ENCODE measurements at regions not wholly inside any gene's neighbourhood (a gene's known extent, or its start where the extent isn't known, plus 50 kb on each side); places are given as distances from the start of the nearest gene placed in this dataset.
"Not testable (repeated sequence)": the region's sequence is repeated elsewhere in the genome, so short reads cannot be mapped to it uniquely, and the experiment has no call there.

DNA sequence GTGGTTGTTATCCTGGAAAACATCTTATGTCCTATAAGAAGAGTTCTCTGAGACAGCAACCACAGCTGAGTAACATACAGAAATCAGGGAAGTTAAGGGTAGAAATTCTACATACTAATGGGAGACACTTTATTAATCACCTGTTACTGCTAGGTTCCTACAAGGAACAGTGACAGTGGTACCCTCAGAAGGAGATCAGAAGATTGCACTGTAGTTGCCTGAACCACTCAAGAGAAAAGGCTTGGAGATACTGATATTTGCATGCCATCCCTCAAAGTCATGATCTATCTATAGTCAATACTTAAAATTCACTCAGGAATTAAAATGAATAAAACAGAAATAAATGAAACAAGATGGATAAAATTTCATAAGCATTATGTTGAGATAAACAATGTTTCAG is 136.0 kb downstream of the LMLN start:
- DNase-seq, result no peak

DNA sequence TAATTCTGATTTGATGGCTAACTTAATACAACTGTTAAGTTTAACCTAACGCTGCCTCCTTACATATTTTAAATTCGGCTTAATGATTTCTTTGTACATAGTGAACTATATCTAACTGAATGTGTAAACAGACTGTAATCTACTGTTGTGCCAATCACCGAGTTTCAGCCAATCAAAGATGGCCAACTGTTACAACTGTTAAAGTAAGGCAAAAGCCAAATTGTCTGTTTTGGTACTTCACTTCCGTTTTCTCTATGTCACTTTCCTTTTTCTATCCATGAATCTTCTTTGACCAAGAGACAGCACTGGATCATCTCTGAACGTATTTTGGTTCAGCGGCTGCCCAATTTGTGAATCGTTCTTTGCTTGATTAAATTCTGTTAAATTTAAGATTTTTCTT is 137.0 kb downstream of the LMLN start:
- DNase-seq, result no peak

DNA sequence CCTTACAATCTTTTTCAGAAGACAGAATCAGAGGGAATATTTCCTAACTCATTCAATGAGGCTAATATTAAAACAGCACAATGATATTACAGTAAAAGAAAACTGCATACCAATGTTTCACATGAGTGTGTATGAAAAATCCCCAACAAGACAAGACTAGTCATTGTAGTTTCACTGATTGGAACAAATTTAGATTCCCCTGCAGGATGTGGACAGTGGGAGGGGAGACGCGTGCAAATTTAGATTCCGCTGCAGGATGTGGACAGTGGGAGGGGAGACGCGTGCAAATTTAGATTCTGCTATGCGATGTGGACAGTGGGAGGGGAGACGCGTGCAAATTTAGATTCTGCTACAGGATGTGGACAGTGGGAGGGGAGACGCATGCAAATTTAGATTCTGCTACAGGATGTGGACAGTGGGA is 138.7 kb downstream of the LMLN start:
- not testable (repeated sequence) for DNase-seq

DNA sequence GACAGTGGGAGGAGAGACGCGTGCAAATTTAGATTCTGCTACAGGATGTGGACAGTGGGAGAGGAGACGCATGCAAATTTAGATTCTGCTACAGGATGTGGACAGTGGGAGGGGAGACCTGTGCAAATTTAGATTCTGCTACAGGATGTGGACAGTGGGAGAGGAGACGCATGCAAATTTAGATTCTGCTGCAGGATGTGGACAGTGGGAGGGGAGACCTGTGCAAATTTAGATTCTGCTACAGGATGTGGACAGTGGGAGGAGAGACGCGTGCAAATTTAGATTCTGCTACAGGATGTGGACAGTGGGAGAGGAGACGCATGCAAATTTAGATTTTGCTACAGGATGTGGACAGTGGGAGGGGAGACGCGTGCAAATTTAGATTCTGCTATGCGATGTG is 143.1 kb downstream of the LMLN start:
- DNase-seq, result not testable (repeated sequence)

DNA sequence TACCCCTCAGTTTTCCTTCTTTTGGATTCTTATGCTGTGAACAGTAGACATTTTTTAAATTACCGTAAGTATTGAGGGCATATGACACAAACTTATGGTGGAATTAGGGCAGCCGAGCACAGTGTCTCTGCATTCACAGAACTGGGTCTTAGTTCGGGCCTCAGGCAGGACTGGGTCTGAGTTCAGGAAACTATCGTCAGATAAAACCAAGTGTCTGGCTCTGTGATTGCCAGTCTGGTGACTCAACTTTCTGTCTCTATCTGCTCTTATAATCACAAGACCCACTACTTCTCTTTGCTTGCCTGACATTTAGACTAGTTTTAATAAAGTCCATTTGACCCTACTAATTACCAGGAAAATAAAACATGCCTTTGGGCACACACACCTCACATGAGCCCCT is 146.2 kb downstream of the LMLN start:
- no peak for DNase-seq

DNA sequence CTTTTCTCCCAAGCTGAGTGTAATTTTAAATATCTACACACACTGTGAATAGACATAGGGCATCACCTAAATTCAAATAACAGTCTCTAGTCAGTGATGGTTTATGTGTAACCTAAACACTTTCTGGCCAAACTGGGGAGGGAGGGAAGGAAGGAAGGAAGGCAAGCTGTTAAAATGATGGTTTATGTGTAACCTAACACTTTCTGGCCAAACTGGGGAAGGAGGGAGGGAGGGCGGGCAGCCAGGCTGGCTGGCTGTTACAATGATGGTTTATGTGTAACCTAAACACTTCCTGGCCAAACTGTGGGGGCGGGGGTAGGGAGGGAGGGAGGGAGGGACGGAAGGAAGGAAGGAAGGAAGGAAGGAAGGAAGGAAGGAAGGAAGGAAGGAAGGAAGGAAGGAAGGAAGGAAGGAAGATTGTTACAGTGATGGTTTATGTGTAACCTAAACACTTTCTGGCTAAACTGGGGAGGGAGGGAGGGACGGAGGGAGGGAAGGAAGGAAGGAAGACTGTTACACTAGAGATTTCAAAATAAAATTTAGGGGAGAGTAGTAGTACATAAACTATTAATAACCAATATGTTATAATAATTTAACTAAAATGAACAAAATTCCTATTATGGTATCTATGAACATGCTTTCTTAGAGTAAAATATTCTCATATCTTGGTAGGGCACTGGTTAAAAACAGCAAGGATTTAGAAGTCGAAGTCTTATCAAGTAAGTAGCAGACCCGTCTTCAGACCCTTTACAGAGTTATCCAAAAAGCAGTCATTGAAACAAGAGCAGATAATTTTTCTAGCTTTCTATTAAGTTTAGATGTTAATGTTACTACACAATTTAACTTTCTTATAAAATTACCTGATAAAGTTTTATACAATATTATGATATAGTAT is 148.1 kb downstream of the LMLN start:
- no peak for DNase-seq

DNA sequence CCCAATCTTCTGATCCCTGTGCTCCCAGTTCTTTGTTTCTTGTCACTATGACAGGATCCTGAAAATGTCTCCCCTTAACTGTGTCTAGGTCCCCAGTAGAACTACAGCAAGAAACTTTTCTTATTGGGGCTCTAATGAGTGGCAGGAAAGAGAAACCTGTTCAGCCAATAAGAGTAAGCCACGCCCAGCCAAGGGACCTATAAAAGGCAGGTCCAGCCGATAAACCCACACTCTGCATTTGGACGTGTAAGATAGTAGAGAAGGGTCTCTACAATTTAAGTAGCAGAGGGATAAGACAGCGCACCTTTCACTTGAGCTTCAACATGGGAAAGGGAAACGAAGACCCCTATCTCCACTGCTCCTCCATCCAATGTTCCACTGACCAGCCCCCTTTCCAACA is 149.9 kb downstream of the LMLN start:
- DNase-seq, result no peak

DNA sequence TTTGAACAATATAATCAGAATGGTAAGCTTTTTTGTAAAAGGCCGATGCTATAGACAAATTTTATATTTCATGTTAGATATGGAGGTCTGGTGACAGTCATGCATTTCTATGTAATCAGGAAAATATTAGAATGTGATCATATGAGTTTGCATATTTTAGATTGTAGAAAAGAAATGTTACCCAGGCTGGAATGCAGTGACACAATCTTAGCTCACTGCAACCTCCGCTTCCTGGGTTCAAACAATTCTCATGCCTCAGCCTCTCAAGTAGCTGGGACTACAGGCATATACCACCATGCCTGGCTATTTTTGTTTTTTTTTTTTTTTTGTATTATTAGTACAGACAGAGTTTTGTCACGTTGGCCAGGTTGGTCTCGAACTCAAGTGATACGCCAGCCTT is 152.0 kb downstream of the LMLN start:
- no peak for DNase-seq

DNA sequence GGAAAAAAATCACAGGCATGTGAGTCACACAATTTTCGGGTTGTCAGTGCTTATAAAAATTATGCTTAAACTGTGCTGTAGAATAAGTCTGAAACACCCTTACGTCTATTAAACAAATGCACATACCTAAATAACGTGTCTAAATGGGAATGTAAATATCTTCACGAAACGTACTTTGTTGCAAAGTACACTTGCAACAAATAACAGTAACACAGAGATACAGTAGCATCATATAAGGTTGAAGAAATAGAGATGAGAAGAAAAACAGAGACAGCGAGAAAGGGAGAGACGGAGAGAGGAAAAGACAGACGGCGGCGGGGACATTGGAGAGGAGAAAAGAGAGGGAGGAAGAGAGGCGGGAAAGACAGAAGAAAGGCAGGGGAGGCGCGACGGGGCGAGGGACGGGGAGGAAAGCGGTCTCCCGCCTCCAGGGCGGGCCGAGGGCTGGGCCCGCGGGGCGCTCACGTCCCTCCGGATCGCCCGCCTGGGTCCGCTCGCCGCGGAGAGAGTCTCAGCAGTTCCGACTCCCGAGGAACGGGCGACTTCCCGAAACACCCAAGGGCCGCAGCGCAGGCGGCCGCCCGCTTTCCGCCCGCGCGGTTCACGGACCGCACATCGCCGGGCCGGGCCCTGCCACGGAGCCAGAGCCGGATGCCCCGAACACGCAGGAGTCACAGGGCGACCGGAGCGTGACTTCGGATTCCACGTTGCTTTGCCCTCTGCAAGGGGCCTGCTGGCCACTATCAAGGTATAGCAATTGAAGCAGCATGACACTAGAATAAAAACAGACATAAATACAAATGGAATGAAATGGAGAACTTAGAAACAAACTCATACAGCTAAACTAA is 153.4 kb downstream of the LMLN start:
- no peak for DNase-seq

DNA sequence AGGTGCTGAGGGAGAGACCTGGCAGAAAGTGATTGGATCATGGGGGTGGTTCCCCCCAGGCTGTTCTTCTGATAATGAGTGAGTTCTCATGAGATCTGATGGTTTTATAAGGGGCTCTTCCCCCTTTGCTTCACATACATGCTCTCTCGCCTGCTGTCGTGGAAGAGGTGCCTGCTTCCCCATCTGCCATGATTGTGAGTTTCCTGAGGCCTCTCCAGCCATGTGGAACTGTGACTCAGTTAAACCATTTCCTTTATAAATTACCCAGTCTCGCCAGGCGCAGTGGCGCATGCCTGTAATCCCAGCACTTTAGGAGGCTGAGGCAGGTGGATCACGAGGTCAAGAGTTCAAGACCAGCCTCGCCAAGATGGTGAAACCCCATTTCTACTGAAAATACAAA is 154.5 kb downstream of the LMLN start:
- not testable (repeated sequence) for DNase-seq

DNA sequence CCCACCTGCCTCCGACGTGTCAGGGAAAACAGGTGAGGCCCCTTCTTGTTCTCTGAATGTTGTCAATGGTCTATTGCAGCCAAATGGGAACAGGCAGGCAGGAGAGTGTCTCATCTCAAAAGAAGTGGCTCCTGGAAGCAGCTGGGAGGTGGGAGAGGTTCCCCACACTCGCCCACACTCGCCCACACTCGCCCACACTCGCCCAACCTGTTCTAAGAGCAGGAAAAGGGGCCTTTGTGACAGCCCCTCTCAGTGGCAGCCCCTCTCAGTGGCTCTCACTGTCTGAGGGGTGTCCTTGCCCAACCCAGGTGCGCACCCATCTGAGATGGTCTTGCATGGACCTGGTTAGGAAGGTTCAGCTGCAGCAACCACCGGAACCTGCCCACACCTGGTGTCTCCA is 162.2 kb downstream of the LMLN start:
- DNase-seq, result not testable (repeated sequence)

DNA sequence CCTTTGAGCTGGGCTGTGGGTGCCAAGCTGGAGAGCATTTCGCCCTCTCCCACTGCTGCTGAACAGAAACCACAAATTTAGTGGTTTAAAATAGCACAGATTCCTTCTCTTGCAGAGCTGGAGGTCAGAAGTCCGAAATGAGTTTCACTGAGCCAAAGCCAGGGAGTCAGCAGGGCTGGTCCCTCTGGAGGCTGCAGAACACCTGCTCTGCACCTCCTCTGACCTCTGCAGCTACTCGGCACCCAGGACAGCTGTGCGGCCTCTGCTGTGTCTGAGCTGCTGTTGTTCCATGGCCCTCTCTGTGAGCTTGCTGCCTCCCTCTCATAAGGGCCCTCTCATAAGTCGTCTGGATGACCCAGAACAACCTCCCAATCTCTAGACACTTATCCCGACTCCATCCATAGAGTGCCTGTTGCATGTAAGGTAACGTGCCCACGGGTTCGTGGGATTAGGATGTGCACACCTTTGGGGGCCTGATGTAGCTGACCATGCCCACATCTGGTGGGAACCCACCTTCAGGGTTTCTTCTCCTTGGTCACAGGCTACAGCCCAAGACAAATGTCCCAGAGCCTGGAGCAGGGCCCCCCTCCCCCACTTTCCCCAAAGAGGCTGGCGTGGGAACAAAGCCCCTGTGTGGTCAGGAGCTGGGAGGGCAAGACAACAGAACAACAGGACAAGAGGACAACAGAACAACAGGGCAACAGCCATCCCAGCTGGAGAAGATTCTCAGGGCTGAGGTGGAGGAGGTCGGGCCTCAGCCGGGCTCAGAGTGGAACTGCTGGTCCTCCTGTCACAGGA is 177.2 kb downstream of the LMLN start:
- DNase-seq, result not testable (repeated sequence)

DNA sequence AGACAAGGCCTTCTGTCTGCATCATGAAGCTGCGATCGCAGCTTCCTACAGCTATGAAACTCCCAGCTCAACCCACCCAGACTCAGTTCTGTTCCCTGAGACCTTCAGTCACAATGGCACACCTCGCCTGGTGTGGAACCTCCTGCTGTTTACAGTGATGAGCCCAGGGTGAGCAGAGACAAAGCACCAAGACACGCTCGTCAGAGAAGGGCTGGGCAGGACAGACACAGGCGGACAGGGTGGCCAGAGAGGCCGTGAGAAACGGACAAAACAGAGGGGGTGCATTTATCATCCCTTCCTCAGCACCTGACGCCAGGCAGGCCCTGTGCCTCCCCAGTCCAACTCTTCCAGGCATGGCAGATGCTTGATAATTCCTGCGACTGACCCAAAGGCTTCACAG is 178.2 kb downstream of the LMLN start:
- DNase-seq, result not testable (repeated sequence)

DNA sequence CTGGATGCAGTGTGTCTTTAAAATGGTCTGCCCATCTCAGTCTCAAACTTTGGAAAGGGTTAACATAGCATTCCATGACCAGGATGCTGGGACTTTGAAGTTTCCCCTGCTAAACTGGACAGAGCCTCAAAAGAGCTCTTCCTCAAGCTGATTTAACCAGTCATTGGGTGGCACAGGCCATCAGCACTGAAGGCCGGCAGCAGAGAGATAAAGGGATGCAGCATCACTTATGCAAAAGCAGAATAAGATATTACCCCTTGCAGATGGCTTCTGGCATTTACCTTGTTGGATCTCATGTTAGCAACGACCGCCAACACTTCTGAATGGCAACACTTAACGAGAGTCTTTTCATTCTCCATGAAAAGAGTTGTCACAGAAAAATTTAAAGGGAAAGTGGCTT is 179.0 kb downstream of the LMLN start:
- DNase-seq, result not testable (repeated sequence)

DNA sequence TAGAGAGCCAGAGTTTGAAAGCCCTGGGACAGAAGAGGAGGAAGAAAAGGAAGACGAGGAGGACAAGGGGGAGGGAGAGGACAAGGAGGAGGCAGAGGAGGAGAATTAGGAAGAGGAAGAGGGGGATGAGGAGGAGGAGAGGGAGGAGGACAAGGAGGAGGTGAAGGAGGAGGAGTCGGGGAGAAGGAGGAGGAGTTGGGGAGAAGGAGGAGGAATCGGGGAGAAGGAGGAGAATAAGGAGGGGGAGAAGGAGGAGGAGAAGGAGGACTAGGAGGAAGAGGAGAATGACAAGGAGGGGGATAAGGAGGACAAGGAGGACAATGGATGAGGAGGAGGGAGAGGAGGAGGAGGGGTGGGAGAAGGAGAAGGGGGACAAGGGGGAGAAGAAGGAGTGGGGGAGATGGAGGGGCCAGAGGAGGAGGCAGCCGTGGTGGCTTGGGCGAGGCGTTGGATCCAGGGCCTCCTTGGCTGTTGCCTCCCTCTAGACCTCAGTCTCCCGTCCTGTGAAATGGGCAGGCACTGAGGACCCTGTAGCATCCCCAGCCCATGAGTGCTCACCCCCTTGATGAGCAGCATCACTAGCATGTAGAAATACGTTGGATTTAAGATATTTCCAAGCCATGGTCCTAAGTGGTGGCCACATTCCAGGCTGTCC is 179.6 kb downstream of the LMLN start:
- DNase-seq, result not testable (repeated sequence)

DNA sequence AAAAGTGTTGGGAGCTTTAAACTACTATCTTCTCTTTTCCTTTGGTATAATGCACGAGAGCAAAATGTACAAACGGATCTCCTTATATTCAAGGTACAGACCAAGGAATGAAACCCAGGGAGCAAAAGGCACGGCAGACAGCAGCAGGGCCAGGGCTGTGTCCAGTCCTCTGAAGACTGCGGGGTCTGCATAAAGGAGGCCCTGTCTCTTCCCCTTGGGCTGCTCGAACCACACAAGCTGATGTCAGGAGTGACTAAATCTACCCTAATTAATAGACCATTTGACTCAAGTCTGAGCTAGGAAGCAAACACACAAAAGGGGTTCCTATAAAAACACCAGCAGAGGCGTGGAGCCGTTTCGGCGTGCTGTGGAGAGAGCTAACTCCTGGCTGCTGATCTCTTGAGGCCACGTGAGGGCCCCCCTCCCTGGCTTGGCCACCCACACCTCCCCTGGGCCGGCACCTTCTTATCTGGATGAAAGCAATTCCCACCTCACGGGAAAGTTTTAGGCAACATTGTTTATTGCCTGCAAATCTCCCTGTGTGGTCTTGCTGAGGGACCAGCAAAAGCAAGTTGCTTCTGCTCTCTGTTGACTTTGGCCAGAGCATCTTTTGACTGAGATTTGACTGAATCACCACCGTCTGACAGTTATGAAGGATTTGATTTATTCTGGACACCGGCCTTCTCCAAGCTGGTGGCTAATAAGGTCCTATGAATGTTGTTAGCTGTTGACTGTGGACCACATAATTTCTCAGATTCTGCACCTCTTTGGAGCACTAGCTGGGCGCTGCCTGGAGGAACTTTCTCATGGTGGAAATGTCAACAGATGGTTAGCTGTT is 183.5 kb downstream of the LMLN start:
- not testable (repeated sequence) for DNase-seq

DNA sequence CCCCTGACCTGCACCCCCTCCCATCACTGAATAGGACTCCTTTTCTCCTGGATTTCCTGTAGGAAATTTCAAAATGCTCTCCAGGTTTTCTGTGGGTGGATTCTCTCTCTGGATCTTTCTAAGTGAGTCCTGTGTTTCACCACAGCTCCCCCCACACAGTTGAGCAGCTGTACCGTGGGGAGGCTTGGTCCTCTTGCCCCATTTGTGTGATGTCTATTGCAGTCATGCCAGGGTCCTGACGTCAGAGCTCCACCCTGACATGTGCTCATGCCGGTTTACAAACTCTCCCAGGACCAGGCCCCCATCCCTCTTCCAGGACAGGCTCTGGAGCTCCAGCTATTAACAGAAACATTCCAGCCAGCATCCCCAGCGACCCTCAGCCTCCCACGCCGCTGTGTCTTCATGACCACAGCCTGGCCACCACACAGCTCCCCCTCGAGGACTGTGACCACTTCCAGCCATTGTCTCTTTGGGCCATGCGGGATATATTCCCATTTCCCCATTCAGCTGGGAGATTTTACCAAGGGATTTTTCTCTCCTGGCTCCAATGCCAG is 185.3 kb downstream of the LMLN start:
- not testable (repeated sequence) for DNase-seq

DNA sequence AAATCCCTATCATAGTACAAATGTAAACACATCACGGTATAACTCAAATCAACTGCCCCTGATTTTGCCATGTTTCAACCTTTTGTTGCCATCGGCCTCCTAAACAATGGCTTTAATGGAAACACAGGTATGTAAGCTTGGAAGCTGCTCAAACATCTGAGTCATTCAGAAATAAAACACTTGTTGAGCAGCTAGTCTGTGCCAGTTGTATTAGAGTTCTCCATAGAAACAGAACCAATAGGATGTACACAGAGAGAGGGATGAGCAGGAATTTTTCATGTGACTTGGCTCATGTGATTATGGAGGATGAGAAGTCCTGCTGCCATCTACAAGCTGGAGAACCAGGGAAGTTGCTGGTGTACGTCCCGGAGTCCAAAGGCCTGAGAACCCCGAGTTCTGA is 186.1 kb downstream of the LMLN start:
- not testable (repeated sequence) for DNase-seq

DNA sequence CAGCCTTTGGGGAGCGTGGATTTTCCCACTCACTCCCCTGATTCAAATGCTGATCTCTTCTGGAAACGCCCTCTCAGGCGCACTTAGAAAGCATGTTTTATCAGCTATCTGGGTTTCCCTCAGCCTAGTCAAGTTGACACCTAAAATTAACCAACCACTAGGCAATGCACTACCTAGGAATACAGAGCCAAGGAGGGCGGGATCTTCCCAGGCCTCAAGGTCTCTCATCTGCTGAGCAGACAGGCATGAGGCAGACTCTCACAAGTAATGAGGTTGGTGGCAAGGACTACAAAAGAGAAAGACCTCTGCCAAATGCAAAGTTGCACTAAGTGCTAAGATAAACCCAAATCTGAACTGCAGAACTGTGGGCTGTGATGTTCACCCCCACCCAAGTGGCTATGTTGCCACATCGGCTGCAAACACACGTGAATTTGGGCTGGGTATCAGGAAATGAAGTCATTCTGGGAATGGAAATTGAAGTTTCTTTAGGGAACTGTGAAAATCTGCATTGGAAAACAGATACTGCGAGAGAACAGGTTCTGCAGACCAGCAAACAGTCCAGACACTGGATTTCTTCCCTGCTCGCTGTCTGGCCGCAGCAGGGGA is 186.6 kb downstream of the LMLN start:
- not testable (repeated sequence) for DNase-seq

DNA sequence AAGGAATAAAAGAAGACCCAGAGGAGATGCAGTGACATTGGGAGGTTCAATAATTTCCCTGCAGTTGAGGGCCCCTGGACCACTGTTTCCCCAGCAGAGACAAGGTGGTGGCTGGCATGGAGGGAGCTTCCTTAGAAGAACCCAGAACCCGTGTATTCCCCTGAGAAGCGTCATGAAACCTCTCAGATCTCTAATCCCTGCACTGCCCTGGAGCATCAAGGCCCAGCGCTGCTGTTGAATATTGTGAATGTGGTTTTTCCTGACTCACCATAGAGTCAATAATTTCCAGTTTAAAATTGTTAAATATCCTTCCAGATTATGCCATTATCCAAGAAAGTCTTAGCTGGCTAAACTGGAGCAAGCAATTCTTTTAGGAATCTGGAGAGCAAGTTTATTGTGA is 187.2 kb downstream of the LMLN start:
- not testable (repeated sequence) for DNase-seq

DNA sequence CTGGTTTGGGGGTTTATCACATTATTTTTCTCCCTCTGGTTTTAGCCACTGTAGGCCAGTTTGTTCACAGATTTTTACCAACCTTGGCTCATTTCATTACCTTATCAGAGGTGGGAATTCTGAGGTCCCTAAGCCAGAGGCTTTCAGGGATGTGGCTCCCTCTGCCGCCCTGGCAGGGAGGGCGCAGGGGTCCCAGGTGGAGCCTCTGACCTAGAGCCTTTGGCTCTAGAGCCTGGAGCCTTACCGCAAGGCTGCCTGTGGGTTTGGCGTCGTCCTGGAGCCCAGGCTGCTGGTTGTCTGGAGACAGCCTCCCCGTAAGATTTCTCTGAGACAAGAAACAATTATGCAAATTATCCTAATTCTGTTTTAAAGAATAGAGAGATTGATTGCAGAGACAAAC is 188.0 kb downstream of the LMLN start:
- not testable (repeated sequence) for DNase-seq

Data from activated CD8-positive, alpha-beta memory T cell treated with anti-CD3 and anti-CD28 coated beads, Interleukin-2, amount 50 U/mL, for 4 hours (primary cell).